IPS DF 19.7 (cell line): ENCODE measurements at regions not wholly inside any gene's neighbourhood (a gene's known extent, or its start where the extent isn't known, plus 50 kb on each side); places are given as distances from the start of the nearest gene placed in this dataset.
"Not testable (repeated sequence)": the region's sequence is repeated elsewhere in the genome, so short reads cannot be mapped to it uniquely, and the experiment has no call there.

Experiments
- DNase-seq: peaks from one replicate; pipeline ENCODE4 v3.0.0-alpha.2; 2013; ENCODE audit warnings: low read depth, low spot score

GRCh38 chr6:21710216-21710615, 116.7 kb downstream of the SOX4 start:
- no peak for DNase-seq

DNA sequence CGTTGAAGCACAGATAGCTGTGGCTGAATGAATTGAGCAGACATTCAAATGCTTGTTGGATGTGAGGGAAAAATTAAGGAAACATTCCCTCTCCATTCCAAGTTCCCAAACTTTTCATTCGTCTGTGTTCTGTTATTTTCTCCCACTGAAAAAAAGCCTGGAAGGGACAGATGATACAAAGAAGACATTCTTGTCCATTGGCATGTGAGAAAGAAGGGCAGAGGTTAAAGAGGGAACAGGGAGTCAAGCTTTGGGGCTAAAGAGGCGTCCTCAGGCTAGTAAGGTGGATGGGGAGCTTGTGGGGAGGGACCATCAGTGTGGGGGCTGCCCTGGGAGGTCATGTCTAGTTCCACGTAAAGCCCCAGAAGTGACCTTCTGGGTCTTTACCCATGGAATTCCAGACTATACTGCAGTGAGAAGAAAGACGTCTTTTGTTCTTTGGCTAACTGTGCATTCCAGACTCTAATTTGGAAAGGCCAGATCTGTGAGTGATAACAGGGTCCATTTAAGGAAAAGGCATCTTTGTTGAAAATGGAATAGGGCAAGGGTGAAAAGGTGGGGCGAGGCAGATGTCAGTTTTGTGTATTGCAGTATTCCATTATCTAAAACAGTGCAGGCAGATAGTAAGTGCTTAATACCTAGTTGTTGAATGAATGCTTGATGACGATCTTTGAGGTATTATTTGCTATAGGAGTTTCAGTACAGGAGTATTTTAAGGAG, 117.5 kb downstream of the SOX4 start:
- no peak for DNase-seq

DNA sequence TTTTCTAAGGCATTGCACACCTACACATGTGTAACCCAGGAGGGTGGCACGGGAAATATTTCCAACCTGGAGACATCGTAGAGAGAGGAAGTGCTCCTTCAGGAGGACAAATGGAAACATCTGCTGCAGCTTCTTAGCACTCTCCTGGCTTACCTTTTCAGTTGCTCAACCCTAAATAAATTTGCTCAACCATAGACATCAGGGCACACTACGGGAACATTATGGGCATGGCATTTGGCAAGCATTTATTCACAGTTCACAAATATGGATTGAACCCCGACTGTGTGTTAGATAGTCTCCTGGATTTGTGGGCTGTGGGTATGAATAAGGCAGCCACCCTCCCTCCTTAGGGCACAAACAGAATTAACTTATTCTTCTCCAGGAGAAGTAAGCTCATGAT, 118.7 kb downstream of the SOX4 start:
- no peak for DNase-seq

DNA sequence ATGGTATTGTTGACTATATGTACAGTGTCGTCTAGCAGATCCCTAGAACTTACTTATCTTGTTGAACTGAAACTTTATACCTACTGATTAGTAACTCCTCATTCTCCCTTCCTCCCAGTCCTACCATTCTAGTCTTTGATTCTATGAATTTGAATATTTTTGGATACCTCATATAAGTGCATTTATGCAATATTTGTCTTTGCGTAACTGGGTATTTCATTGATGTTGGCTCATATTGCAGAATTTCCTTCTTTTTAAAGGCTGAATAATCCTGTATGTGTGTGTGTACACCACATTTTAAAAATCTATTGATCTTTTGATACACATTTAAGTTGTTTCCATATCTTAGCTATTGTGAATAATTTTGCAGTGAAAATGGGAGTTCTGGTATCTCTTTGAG, 119.9 kb downstream of the SOX4 start:
- no peak for DNase-seq

DNA sequence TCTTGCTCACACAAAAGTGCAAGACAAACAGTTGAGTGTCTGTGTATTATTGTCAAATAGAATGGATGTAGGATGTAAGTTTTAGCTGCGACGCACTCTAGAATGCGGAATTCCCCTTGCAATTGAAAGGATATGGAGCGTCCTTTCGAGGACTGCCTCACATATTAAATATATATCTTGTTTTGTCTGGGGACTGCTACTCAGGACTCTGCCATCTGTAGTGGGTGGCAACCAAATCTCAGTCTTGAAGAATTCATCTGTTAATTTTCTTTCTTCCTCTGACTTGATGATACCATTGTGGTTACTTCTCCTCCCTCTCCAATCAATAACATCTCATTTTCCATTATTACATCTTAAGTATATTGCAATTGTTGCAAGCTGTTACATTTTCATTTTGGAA, 121.6 kb downstream of the SOX4 start:
- DNase-seq = no peak

- DNase-seq = no peak
These were observed 129.0 kb downstream of the SOX4 start for GRCh38 chr6:21722510-21722909.

GRCh38 chr6:21726676-21727075, 133.1 kb downstream of the SOX4 start:
- no peak for DNase-seq

- no peak for DNase-seq
These were observed 134.6 kb downstream of the SOX4 start for GRCh38 chr6:21728141-21728540.

DNA sequence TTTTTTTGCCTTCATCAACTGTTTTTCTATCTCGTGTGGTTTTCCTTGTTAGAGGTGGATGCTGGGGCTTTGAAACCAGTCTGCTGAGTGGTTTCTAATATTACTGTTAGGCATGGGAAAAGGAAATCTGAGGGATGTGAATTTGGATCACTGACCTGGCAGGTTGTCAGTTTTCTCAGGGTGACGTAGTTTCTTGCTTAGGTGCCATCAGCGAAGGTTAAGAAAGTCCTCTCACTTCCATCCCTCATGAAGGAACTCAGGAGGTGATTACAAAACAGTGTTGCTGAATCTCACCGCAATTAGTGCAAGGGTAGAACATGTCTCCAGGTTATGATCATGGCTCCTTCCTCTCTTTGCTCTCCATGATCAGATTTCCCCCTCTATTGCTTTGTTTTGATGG, 135.9 kb downstream of the SOX4 start:
- no peak for DNase-seq

GRCh38 chr6:21730533-21730932, 137.0 kb downstream of the SOX4 start:
- no peak for DNase-seq

DNA sequence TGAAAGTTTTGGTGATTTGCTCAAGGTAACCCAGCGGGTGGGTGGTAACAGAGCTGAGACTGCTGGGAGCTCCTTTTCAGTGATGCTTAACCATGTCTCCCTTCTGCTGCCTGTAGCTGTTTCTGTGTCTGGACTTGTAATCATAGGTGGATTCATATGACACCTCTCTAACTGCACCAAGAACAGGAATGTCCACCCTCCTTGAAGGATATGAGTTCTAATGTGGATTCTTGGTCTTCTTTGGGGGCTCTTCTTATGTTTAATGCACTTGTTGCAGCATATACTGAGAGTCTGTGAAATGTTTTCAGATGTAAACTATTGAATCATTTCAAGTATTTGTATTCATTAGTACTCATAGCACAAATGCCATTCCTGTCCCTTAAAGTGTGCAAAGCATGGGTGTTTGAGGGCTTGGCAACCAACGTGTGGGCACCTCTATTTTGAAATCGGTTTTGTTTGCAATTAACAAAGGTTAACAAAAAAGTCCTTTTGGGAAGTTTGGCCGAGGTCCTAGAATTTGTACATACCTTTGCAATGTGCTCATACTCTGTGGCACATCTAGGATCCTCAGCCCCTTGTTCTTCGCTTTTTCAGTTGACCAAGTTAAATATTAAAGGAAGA, 138.0 kb downstream of the SOX4 start:
- DNase-seq = no peak

- DNase-seq = not testable (repeated sequence)
These were observed 138.6 kb downstream of the SOX4 start for GRCh38 chr6:21732032-21732730.

- no peak for DNase-seq
These were observed 139.2 kb downstream of the SOX4 start for GRCh38 chr6:21732731-21733130.

GRCh38 chr6:21733311-21733710, 139.8 kb downstream of the SOX4 start:
- DNase-seq = no peak

- no peak for DNase-seq
These were observed 140.7 kb downstream of the SOX4 start for GRCh38 chr6:21734204-21734603.

DNA sequence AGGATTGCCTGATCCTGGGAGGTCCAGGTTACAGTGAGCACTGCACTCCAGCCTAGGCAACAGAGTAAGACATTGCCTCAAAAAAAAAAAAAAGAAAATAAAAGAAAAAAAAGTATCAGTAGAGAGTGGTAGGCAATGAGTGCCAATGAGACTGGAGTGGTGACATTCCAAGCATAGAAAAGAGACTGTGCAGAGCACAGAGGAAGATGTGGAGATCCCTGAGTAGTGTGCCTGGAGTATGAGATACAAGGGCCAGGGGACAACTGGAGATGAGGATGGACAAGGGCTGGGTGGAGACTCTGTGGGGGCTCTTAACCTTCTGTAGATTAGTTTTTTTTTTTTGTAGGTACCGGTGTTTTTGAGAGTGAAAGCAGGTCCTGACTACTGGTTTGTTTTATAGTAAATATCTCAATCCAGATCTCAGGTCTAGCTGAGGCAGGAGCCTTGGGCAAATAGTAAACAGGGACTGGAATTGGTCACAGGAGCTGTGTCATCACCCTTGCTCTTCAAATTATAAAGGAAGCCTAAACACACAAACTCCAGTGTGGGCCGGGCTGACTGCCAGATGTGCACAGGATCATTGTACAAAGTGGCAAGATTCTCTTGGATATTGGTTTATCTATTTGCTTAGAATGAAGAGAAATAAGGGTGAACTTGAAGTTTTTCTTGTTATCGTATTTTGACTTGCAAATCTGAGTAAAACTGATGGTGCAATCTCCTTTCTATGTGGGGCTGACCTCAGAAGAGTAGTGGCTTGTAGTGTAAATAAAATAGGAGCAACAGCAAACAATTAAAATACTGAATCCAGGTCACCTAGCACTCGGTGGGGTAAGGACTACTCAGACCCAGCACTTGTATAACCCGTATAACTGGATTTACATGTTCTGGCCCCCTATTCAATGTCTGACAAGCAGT, 144.9 kb downstream of the SOX4 start:
- no peak for DNase-seq

- no peak for DNase-seq
These were observed 145.7 kb downstream of the SOX4 start for GRCh38 chr6:21739241-21739640.

- DNase-seq = no peak
These were observed 146.3 kb downstream of the SOX4 start for GRCh38 chr6:21739838-21740237.

DNA sequence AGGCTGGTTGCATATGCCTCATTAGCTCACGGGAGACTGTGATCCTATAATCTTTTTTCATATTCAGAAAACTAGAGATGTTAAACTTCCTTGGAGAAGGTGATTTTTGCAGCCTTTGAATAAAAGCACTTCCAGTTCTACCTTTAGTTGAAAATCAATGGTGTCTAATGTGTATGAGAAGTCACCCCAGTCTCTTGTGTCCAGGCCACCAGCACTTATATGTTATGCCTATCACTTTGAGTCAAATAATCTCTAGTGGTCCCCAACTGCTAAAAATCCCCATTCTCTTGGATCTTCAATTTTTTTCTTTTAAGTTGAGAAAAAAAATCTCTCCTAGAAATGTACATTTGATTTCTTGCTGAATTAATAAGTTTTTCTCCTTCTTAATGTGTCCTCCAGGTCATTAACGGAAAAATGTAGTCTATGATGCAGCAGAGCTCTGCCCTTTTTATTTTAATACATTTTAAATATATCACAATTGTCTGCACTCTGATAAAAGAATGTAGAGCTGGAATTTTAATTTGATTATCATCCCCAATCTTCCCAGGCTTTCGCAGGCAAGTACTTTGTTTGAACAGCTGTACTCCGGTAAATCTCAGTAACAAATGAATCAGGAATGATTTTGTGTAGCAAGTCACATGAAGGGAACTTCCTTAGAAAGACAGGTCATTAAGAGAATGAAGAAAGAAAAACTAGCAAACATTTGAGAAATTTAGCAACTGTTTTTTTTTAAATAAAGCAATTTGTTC, 147.0 kb downstream of the SOX4 start:
- DNase-seq = no peak

DNA sequence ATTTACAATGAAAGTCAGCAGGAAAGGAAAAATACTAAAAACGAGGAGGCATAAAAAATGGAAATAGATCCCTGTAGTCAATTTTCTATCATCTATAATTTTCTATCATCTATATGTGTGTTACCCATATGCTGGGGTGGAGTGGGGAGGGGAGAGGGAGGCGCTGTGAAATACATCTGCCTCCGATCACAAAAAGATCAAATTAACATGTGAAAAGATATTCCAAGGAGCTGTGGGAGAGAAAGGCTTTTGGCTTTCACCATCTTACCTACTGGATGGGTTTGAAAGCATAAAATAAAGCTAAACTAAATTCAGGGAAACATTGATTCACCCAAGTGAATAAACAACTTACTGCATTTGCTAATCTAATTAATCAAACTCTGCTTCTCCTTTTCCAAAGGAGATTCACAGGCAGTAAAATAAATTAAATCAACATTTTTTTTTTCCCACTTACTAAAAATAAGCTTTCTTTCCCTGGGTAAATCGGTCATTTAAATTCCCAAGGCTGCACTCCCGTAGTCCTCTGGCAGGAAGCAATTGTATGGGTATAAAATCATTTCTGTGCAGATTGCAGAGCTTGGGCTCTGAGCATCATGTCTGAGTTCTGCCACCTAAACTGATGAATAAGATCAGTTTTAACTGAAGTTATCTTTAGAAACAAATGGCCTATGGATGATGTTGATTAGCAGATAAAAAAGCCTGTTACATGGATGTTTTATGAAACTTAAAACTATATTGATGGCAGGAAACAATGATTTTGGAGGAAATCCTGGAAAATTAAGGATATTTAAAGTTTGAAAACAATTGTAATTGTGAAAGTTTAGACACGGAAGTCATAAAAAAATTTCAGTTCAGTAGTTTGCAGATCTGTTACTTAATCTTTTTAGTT, 147.9 kb downstream of the SOX4 start:
- DNase-seq = no peak
